C4-2B (cell line): ENCODE measurements at regions not wholly inside any gene's neighbourhood (a gene's known extent, or its start where the extent isn't known, plus 50 kb on each side); places are given as distances from the start of the nearest gene placed in this dataset.

Experiments used
- H3K27ac ChIP-seq: fragments of 450-650 bp; 2 replicates; pipeline ENCODE4 v1.5.1; 2017
- CTCF ChIP-seq: fragments of 450-650 bp; conservative IDR thresholded peaks from 2 replicates; pipeline ENCODE4 v1.5.1; 2017; ENCODE audit warnings: mild to moderate bottlenecking
- ZFX ChIP-seq: fragments of 450-650 bp; IDR thresholded peaks from 2 replicates; pipeline ENCODE4 v1.6.1; 2017

GRCh38 chr1:68653882-68654281 is 157.0 kb upstream of the DEPDC1 start:
- TF ChIP-seq CTCF (no peak), ZFX (no peak)

GRCh38 chr1:68673771-68674170 is 176.9 kb upstream of the DEPDC1 start:
- H3K27ac ChIP-seq = no peak overlapping the region
- no peak for TF ChIP-seq ZFX
- no peak for TF ChIP-seq CTCF

More at GRCh38 chr1:68653882-68654281, 157.0 kb upstream of the DEPDC1 start:
- no peak overlapping the region for H3K27ac ChIP-seq

- no peak overlapping the region for H3K27ac ChIP-seq
- TF ChIP-seq CTCF (no peak), ZFX (no peak)
Measured at GRCh38 chr1:68675336-68675735, 178.5 kb upstream of the DEPDC1 start.

- H3K27ac ChIP-seq = no peak overlapping the region
- TF ChIP-seq CTCF (no peak), ZFX (no peak)
Measured at GRCh38 chr1:68677684-68678351, 180.9 kb upstream of the DEPDC1 start.

- TF ChIP-seq ZFX (no peak), CTCF (no peak)
- no peak overlapping the region for H3K27ac ChIP-seq
Measured at GRCh38 chr1:68696221-68696620, 199.3 kb upstream of the DEPDC1 start.

- no peak for TF ChIP-seq ZFX
- TF ChIP-seq CTCF = no peak
- H3K27ac ChIP-seq = no peak overlapping the region
Measured at GRCh38 chr1:68703921-68704354, 207.1 kb upstream of the DEPDC1 start.

- no peak for TF ChIP-seq ZFX
- TF ChIP-seq CTCF = no peak
- no peak overlapping the region for H3K27ac ChIP-seq
Measured at GRCh38 chr1:68704800-68705443, 208.0 kb upstream of the DEPDC1 start.
